CD4-positive, alpha-beta T cell treated with Interleukin-17A for 4 hours (primary cell): ENCODE measurements at regions not wholly inside any gene's neighbourhood (a gene's known extent, or its start where the extent isn't known, plus 50 kb on each side); places are given as distances from the start of the nearest gene placed in this dataset.
"Not testable (repeated sequence)": the region's sequence is repeated elsewhere in the genome, so short reads cannot be mapped to it uniquely, and the experiment has no call there.

ENCODE experiments used
- DNase-seq: peaks from one replicate; pipeline ENCODE4 v3.0.0-alpha.2; 2020; ENCODE audit warnings: mixed read lengths

DNA sequence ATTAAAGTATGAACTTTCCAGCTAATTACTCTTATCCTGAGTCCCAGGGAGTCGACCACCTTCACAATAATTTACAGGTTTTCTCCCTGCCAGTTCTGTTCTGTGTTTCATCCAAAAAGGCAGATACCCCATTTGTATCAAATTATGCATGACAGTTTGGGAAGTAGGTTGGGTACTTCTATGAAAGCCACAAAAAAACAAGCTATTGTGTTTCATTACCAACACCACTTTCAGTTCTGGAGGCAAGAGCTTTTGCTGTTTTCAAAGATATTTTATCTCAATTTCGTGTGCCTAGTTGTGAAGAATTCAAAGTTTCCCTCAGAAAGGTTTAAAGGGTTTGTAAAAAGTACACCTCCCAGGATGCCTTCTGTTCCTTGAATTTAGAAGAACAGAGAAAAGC is 557.4 kb downstream of the FLRT2 start:
- no peak for DNase-seq

DNA sequence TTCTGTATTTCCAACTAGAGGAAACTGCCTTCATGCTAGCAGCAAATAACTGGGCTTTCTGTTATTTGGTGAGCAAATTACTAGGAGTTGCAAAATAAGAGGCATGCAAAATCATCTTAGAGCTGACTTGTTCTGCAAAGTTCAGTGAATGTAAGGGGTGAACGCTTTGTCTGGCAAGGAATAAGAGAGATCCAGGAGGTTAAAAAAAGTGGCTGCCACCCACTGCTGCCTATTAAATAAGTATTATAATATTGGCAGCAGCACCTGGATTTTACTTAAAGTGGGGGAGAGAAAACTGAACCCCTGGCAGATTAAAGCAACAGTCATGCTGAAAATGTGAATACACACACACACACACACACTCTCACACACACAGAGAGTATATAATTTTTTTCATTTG is 557.0 kb downstream of the FLRT2 start:
- no peak for DNase-seq

- DNase-seq = no peak
Measured at GRCh38 chr14:86084097-86084496, 554.2 kb downstream of the FLRT2 start.

DNA sequence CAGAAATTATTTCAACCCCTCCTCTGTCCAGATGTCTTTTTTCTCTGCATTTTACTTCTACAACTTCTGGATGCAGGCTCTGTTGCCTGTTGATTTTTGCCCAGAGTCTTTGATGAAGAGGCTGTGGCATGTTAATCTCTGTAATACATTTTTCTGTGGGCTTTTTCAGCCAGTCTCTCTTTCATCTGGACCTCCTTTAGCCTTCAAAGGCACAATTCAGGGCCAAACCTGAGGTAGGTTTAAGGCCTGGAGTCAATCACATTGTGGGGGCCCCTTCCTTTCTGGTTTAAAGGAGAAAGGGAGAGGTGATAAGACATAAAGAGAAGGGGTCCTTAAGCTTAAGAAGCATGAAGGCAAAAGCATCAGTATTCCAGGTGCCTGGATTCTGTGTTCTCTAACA is 553.7 kb downstream of the FLRT2 start:
- DNase-seq = no peak

DNA sequence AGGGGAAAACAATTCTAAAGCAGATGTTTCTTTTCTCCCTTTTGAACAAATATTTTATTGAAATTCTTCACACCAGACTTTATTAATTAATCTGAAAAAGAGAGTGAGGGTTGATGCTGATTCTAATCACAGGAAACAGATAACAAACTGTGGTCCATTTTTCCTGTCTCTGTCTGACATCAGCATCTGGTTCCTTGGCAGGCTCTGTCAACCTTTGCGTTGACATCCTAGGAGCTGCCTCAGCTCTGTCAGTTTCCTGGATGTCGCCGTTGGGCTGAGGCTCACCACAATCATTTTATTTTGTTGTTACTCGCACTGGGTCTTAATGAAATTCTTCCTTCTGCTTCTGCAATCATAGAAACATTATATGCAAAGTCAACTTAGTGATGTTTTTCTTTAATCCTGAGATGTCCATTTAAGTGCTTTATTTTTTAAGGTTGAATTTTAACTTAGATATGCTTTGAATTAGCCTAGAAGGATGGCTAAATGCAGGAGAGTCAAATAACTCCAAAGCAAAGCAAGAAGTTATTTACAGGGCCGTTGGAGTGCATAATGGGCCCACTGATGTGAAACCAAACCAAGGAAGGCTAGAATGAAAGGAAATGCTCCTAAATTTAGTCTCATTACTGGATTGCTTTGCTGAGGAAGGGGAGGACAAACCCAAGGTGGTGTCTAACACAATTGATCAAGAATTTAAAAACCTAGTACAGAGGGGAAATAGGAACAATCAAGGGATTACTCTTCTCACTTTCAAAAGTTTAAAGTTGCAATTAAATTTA is 542.4 kb downstream of the FLRT2 start:
- DNase-seq = no peak

- DNase-seq = no peak
Measured at GRCh38 chr14:86066651-86067050, 536.7 kb downstream of the FLRT2 start.

DNA sequence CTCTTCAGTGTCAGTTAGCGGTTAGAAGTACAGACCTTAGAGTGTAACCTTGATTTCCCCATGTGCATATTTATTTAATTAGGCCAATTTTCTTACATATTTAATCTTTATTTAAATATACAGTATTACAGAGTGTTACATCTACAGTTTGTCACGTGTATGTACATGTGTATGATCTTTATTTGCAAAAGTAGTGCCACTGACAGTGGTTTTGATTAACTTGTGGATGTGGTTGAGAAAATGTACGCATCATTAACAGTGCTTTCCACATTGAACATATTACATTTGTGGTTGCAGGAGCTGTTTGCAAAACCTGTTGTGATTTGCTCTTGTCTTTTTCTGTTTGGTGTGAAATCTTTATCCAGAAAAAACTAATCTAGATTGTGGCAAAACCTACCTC is 535.5 kb downstream of the FLRT2 start:
- DNase-seq = no peak

DNA sequence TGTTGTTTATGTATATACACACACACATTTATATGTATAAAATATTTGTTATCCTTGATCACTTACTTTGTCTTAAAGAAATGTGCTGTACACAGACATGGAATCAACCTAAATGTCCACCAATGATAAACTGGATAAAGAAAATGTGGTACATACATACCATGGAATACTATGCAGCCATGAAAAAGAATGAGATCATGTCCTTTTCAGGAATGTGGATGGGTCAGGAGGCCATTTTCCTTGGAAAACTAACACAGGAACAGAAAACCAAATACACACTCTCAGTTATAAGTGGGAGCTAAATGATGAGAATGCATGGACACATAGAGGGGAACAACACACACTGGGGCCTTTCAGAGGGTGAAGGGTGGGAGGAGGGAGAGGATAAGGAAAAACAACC is 534.7 kb downstream of the FLRT2 start:
- not testable (repeated sequence) for DNase-seq

GRCh38 chr14:86057018-86057667 is 527.2 kb downstream of the FLRT2 start:
- peak; percentile 38 for DNase-seq

- no peak for DNase-seq
Measured at GRCh38 chr14:86055512-86056075, 525.6 kb downstream of the FLRT2 start.

DNA sequence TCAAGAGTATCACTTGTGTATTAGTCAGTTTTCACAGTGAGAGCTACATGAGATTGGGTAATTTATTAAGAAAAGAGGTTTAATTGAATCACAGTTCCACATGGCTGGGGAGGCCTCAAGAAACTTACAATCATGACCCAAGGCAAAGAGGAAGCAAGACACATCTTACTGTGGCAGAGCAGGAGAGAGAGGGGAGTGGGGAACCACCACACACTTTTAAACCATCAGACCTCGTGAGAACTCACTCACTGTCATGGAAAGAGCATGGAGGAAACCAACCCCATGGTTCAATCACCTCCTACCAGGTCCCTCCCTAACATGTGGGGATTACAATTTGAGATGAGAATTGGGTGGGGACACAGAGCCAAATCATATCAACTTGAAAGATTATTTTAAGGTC is 522.9 kb downstream of the FLRT2 start:
- no peak for DNase-seq

DNA sequence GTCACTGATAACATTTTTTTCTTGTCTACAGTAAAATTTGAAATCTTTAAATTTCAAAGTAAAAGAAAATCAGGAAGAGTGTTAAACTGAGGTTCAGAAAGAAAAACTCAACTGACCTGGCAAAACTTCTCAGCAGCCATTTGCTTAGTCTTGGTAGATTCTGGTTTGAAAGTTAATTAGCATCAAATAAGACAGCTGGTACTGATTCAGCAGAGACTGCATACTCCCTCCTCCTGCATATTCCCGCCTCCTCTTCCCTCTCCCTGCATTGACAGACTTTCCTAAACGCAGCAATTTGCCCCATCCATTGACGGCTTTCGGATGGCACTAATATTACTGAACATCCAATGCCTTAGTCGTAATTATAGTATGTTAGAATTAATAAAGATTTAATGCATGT is 520.8 kb downstream of the FLRT2 start:
- no peak for DNase-seq

DNA sequence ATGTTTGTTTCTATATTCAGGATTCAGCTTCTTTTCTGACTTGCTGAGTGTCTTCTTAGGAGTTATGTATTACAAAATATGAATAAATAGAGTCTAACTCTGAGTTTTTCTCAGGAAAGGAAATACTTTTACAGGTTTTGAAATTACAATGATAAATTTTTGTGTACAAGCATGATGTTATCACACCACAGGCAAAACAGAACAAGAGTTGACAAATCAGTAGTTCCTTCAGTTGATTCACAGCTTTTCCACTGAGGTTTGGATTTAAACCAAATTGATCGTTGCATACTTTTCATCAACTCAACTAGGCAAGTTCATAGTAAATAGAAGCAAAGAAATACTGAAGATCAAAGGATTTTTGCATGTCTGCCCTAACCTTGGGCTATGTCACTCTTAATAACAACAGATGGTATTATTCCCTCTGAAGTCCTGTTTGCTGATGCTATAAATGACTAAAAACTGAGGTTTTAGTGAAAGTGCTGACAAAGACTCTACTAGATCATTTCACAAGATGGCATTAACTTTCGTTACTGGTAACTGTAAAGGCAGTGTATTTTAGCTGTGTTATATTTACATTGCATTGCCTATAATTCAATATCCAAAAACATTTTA is 520.2 kb downstream of the FLRT2 start:
- DNase-seq = no peak

GRCh38 chr14:86039176-86039575 is 509.2 kb downstream of the FLRT2 start:
- DNase-seq = no peak

DNA sequence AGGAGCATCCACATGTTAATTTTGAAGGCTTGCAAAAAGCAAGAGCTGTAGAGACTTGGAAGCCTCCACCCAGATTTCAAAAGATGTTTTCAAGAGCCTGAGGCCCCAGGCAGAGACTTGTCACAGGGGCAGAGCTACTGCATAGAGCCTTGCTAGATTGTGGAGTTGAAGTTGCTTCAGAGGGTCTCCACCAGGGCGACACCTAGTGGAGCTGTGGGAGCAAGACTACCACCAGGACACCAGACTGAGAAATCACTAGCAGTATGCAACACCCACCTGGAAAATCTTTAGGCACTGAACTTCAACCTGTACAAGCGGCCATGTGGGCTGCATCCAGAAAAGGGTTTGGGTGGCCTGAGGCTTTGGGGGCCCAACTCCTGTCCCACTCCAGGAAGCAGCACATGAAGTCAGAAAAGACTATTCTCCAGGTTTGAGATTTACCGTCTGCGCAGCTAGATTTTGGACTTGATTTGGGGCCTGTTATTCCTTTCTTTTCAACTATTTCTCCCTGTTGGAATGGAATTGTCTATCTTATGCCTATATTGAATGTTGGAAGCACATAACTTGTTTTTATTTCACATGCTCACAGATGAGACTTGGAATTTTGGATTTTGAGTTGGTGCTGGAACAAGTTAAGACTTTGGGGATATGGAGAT is 508.6 kb downstream of the FLRT2 start:
- DNase-seq = peak; percentile 36

DNA sequence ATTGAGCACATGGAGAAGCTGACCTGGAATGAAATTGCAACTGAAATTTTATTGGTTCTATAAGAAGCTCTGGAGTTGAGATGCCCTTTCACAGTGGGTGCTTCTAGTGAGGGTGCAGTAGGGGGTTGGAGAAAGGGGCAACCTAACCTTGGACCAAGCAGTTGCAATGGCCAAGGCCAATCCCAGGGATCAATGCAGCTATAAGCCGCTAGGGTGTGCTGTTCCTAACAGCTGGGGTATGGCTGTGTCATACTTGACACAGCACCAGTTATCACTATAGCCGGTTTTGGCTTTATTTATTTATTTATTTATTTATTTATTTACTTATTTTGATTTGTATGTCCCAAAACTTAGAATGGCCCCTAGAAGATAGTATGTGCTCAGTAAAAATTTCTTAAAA is 505.9 kb downstream of the FLRT2 start:
- DNase-seq = no peak

- DNase-seq = no peak
Measured at GRCh38 chr14:86027990-86028389, 498.0 kb downstream of the FLRT2 start.

- DNase-seq = no peak
Measured at GRCh38 chr14:86027144-86027543, 497.2 kb downstream of the FLRT2 start.

GRCh38 chr14:86022031-86022629 is 492.2 kb downstream of the FLRT2 start:
- DNase-seq = no peak

GRCh38 chr14:86020841-86021240 is 490.9 kb downstream of the FLRT2 start:
- DNase-seq = no peak

DNA sequence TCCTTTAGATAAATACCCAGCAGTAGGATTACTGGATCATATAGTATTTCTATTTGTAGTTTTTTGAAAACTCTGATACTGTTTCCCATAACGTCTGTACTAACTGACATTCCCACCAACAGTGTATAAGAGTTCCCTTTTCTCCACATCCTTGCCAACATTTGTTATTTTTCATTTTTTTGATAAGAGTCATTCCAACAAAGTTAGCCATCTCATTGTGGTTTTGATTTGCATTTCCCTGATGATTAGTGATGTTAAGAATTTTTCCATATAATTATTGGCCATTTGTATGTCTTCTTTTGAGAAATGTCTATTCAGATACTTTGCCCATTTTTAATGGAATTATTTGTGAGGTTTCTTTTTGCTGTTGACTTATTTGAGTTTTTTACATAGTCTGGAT is 486.0 kb downstream of the FLRT2 start:
- no peak for DNase-seq

DNA sequence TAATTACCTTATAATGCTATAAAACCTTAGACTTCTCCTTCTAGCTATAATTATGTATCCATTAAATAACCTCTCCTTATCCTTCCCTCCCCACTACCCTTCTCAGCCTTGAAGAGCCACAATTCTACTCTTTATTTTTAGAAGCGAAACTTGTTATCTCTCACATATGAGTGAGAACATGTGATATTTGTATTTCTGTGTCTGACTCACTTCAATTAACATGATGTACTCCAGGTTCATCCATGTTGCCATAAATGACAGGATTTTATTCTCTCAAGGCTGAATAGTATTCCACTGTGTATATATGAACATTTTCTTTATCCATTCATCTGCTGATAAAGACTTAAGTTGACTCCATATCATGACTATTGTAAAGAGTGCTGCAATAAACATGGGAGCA is 485.6 kb downstream of the FLRT2 start:
- no peak for DNase-seq

DNA sequence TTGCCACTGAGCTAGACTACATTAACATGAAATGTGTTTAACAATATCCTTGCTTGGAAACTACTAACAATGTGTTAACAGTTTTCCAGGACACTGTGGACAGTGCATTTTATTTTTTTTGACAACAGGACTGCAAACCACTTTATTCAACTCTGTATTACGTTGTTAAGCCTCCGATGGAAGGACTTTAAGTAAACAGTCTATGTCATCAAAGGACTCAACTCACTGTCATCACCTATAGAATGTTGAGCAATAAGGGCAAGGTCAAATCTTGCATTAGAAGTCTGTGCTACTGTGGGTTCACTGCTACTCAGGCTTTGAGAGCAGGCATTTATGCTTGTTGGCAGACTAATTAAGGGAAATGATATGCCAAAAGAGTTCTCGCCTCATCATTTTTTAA is 483.7 kb downstream of the FLRT2 start:
- no peak for DNase-seq
